ENCODE measurements at regions not wholly inside any gene's neighbourhood (a gene's known extent, or its start where the extent isn't known, plus 50 kb on each side); places are given as distances from the start of the nearest gene placed in this dataset.
A peak's percentile ranks its signal among the peaks of the same experiment; 100 is the strongest.
"Not testable (repeated sequence)": the region's sequence is repeated elsewhere in the genome, so short reads cannot be mapped to it uniquely, and the experiment has no call there.

- no peak for TF ChIP-seq POLR2A (IDR thresholded peaks at IDR 0.05)
- no peak for TF ChIP-seq CTCF (IDR thresholded peaks at IDR 0.05)
- Histone ChIP-seq H3K4me1 (peaks cover 0 to 3% (median 0%) of the 10 kb centered on the region in 4 donors), H3K27me3 (no peaks in the 10 kb centered on the region), H3K9me3 (no peaks in the 10 kb centered on the region), H3K4me3 (no peak overlapping the region), H3K36me3 (no peaks in the 10 kb centered on the region), H3K27ac (no peak overlapping the region)
- ATAC-seq (no peak), DNase-seq (no peak)
- intact Hi-C loops (cut with DNase I): no loop called here
- WGBS (ENCODE audit: insufficient coverage, low coverage, low lambda C conversion rate, missing lambda C conversion rate): 6% methylated on average over 1 of the region's 1 CpG
These were observed 176.2 kb upstream of the FAT3 start for GRCh38 chr11:92048415-92048814.

DNA sequence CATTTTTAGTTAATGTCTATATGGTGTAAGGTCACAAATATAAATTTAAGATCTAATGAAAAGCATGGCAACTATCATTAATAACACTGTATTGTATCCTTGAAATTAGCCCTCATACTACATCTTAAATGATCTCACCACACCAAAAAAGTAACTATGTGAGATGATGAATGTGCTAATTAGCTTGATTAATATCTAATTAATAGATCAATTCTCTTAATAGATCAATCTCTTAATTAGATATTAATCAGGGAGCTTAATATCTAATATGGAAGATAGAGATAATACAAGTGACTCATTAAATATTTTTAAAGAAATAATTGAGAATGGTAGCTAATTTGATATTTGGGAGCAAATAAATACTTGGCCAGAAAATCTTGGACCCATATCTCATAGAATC is 178.5 kb upstream of the FAT3 start:
- DNase-seq: no peak
- no peak for TF ChIP-seq CTCF (IDR thresholded peaks at IDR 0.05)
- TF ChIP-seq POLR2A (IDR thresholded peaks at IDR 0.05): no peak
- Histone ChIP-seq H3K27ac (no peak overlapping the region), H3K4me1 (peaks cover 0 to 3% (median 0%) of the 10 kb centered on the region in 4 donors), H3K36me3 (no peaks in the 10 kb centered on the region), H3K4me3 (no peak overlapping the region), H3K27me3 (no peaks in the 10 kb centered on the region), H3K9me3 (no peaks in the 10 kb centered on the region)
- intact Hi-C loops (cut with DNase I): no loop called here
- ATAC-seq: no peak

- Histone ChIP-seq H3K27me3 (no peaks in the 10 kb centered on the region), H3K9me3 (no peaks in the 10 kb centered on the region), H3K4me1 (peaks cover 0 to 3% (median 0%) of the 10 kb centered on the region in 4 donors), H3K27ac (no peak overlapping the region), H3K36me3 (no peaks in the 10 kb centered on the region), H3K4me3 (no peak overlapping the region)
- TF ChIP-seq CTCF (IDR thresholded peaks at IDR 0.05): no peak
- TF ChIP-seq POLR2A (IDR thresholded peaks at IDR 0.05): no peak
- DNase-seq: no peak
- intact Hi-C loops (cut with DNase I): no loop called here
- ATAC-seq: no peak
These were observed 179.3 kb upstream of the FAT3 start for GRCh38 chr11:92045301-92045700.

- no peaks in the 10 kb centered on the region for H3K4me1 ChIP-seq
- H3K4me3 ChIP-seq: no peak overlapping the region
- no peaks in the 10 kb centered on the region for H3K9me3 ChIP-seq
- WGBS (ENCODE audit: insufficient coverage, low coverage, low lambda C conversion rate, missing lambda C conversion rate): 0% methylated on average over 1 of the region's 1 CpG
- H3K36me3 ChIP-seq: no peaks in the 10 kb centered on the region
- H3K27ac ChIP-seq: no peak overlapping the region
- no peaks in the 10 kb centered on the region for H3K27me3 ChIP-seq
- intact Hi-C loops (cut with DNase I): no loop called here
- ATAC-seq (peak; percentile 57 to 100 (median 68)), DNase-seq (no peak)
- no peak for TF ChIP-seq CTCF (IDR thresholded peaks at IDR 0.05)
- TF ChIP-seq POLR2A (IDR thresholded peaks at IDR 0.05): no peak
These were observed 189.1 kb upstream of the FAT3 start for GRCh38 chr11:92035488-92035887.

GRCh38 chr11:92027136-92027535 is 197.5 kb upstream of the FAT3 start:
- H3K36me3 ChIP-seq; H3K27ac ChIP-seq; DNase-seq; H3K4me1 ChIP-seq; intact Hi-C loops (cut with DNase I); H3K27me3 ChIP-seq; H3K4me3 ChIP-seq; ATAC-seq; H3K9me3 ChIP-seq: not testable (repeated sequence)
- 61% methylated on average over 5 of the region's 16 CpGs for WGBS (ENCODE audit: insufficient coverage, low coverage, low lambda C conversion rate, missing lambda C conversion rate)
